ENCODE measurements at regions not wholly inside any gene's neighbourhood (a gene's known extent, or its start where the extent isn't known, plus 50 kb on each side); places are given as distances from the start of the nearest gene placed in this dataset.
"Not testable (repeated sequence)": the region's sequence is repeated elsewhere in the genome, so short reads cannot be mapped to it uniquely, and the experiment has no call there.

GRCh38 chr14:45799511-45799910 is 546.5 kb upstream of the MIS18BP1 start:
- no peak for TF ChIP-seq CTCF (IDR thresholded peaks at IDR 0.05; ENCODE audit: insufficient read depth, low read length, poor library complexity, severe bottlenecking)
- no peak for TF ChIP-seq EZH2phosphoT487 (conservative IDR thresholded peaks at IDR 0.05; ENCODE audit: low read length)
- H3K27me3 ChIP-seq (ENCODE audit: low read length) = no peaks in the 10 kb centered on the region

GRCh38 chr14:45798659-45799058 is 545.7 kb upstream of the MIS18BP1 start:
- Histone ChIP-seq H3K9ac (ENCODE audit: low read length) (no peak overlapping the region), H3K36me3 (ENCODE audit: low read length) (no peaks in the 10 kb centered on the region)
- TF ChIP-seq EZH2phosphoT487 (conservative IDR thresholded peaks at IDR 0.05; ENCODE audit: low read length) (no peak), CTCF (IDR thresholded peaks at IDR 0.05; ENCODE audit: insufficient read depth, low read length, poor library complexity, severe bottlenecking) (no peak)

More at GRCh38 chr14:45799511-45799910, 546.5 kb upstream of the MIS18BP1 start:
- no peaks in the 10 kb centered on the region for H4K20me1 ChIP-seq (ENCODE audit: low read depth, low read length)
- H3K36me3 ChIP-seq (ENCODE audit: low read length) = no peaks in the 10 kb centered on the region
- no peak overlapping the region for H3K4me2 ChIP-seq (ENCODE audit: low read depth, low read length, poor library complexity, severe bottlenecking)
- no peaks in the 10 kb centered on the region for H3F3A ChIP-seq (ENCODE audit: insufficient read depth)
- H3K4me3 ChIP-seq (ENCODE audit: insufficient read depth, low read length, poor library complexity, severe bottlenecking) = no peak overlapping the region
- no peaks in the 10 kb centered on the region for H3K79me2 ChIP-seq (ENCODE audit: insufficient read depth, low read length)
- H3K9ac ChIP-seq (ENCODE audit: low read length) = no peak overlapping the region
- no peaks in the 10 kb centered on the region for H3K9me2 ChIP-seq (replicated peaks; ENCODE audit: insufficient read depth, low read length)
- H3K9me3 ChIP-seq (ENCODE audit: insufficient read depth, low read length) = no peaks in the 10 kb centered on the region; the same call in 1 of the 2 replicates
- H3K27ac ChIP-seq (ENCODE audit: low read depth, low read length) = no peak overlapping the region
- H2AFZ ChIP-seq (ENCODE audit: low read depth, low read length, severe bottlenecking) = no peak overlapping the region

GRCh38 chr14:45796006-45796405 is 543.0 kb upstream of the MIS18BP1 start:
- H4K20me1 ChIP-seq (ENCODE audit: low read depth, low read length); H3K9me2 ChIP-seq (replicated peaks; ENCODE audit: insufficient read depth, low read length); H2AFZ ChIP-seq (ENCODE audit: low read depth, low read length, severe bottlenecking); H3K79me2 ChIP-seq (ENCODE audit: insufficient read depth, low read length); H3K9ac ChIP-seq (ENCODE audit: low read length); H3K27ac ChIP-seq (ENCODE audit: low read depth, low read length); H3K36me3 ChIP-seq (ENCODE audit: low read length); H3K4me2 ChIP-seq (ENCODE audit: low read depth, low read length, poor library complexity, severe bottlenecking); H3K27me3 ChIP-seq (ENCODE audit: low read length); H3K4me3 ChIP-seq (ENCODE audit: insufficient read depth, low read length, poor library complexity, severe bottlenecking); H3F3A ChIP-seq (ENCODE audit: insufficient read depth); H3K9me3 ChIP-seq (ENCODE audit: insufficient read depth, low read length): not testable (repeated sequence)

More at GRCh38 chr14:45798659-45799058, 545.7 kb upstream of the MIS18BP1 start:
- H3K9me3 ChIP-seq (ENCODE audit: insufficient read depth, low read length) = no peaks in the 10 kb centered on the region; the same call in 1 of the 2 replicates
- H3K27ac ChIP-seq (ENCODE audit: low read depth, low read length) = no peak overlapping the region
- no peaks in the 10 kb centered on the region for H3K79me2 ChIP-seq (ENCODE audit: insufficient read depth, low read length)
- no peaks in the 10 kb centered on the region for H3K9me2 ChIP-seq (replicated peaks; ENCODE audit: insufficient read depth, low read length)
- H2AFZ ChIP-seq (ENCODE audit: low read depth, low read length, severe bottlenecking) = no peak overlapping the region
- no peaks in the 10 kb centered on the region for H3K27me3 ChIP-seq (ENCODE audit: low read length)
- no peaks in the 10 kb centered on the region for H3F3A ChIP-seq (ENCODE audit: insufficient read depth)
- no peak overlapping the region for H3K4me2 ChIP-seq (ENCODE audit: low read depth, low read length, poor library complexity, severe bottlenecking)
- H3K4me3 ChIP-seq (ENCODE audit: insufficient read depth, low read length, poor library complexity, severe bottlenecking) = no peak overlapping the region
- H4K20me1 ChIP-seq (ENCODE audit: low read depth, low read length) = no peaks in the 10 kb centered on the region

GRCh38 chr14:45793081-45793480 is 540.1 kb upstream of the MIS18BP1 start:
- H3F3A ChIP-seq (ENCODE audit: insufficient read depth) = no peaks in the 10 kb centered on the region
- H3K4me3 ChIP-seq (ENCODE audit: insufficient read depth, low read length, poor library complexity, severe bottlenecking) = no peak overlapping the region
- H3K27me3 ChIP-seq (ENCODE audit: low read length) = no peaks in the 10 kb centered on the region
- TF ChIP-seq CTCF (IDR thresholded peaks at IDR 0.05; ENCODE audit: insufficient read depth, low read length, poor library complexity, severe bottlenecking) (no peak), EZH2phosphoT487 (conservative IDR thresholded peaks at IDR 0.05; ENCODE audit: low read length) (no peak)
- H3K36me3 ChIP-seq (ENCODE audit: low read length) = no peaks in the 10 kb centered on the region
- peak overlapping the region; percentile 77 for H2AFZ ChIP-seq (ENCODE audit: low read depth, low read length, severe bottlenecking)
- H4K20me1 ChIP-seq (ENCODE audit: low read depth, low read length) = no peaks in the 10 kb centered on the region
- H3K79me2 ChIP-seq (ENCODE audit: insufficient read depth, low read length) = no peaks in the 10 kb centered on the region
- H3K9me3 ChIP-seq (ENCODE audit: insufficient read depth, low read length) = no peaks in the 10 kb centered on the region; the same call in 1 of the 2 replicates
- H3K4me2 ChIP-seq (ENCODE audit: low read depth, low read length, poor library complexity, severe bottlenecking) = no peak overlapping the region
- H3K9ac ChIP-seq (ENCODE audit: low read length) = no peak overlapping the region
- peak overlapping the region; percentile 21; the same call in 1 of the 2 replicates for H3K27ac ChIP-seq (ENCODE audit: low read depth, low read length)
- no peaks in the 10 kb centered on the region for H3K9me2 ChIP-seq (replicated peaks; ENCODE audit: insufficient read depth, low read length)
